ENCODE measurements at regions not wholly inside any gene's neighbourhood (a gene's known extent, or its start where the extent isn't known, plus 50 kb on each side); places are given as distances from the start of the nearest gene placed in this dataset.

GRCh38 chr18:41499345-41499744, 455.7 kb upstream of the PIK3C3 start:
- no peaks in the 10 kb centered on the region for H3K9me3 ChIP-seq (ENCODE audit: insufficient read depth in 2 of 2, low read depth in 1 of 2, low read length in 1 of 2)
- WGBS, 2 experiments (ENCODE audit: extremely low coverage in 1 of 2, insufficient coverage in 1 of 2, insufficient read length in 1 of 2, insufficient replicate concordance in 2 of 2, low coverage in 1 of 2, low lambda C conversion rate in 2 of 2, missing lambda C conversion rate in 1 of 2) = 100% methylated on average over 1 of the region's 1 CpG; no CpG with 5 or more reads in 1 of the 2 experiments
- H4K8ac ChIP-seq (ENCODE audit: extremely low read depth, insufficient read depth, low read length) = no peak overlapping the region
- no peak overlapping the region for H3K18ac ChIP-seq (ENCODE audit: extremely low read depth, low read length)
- no peaks in the 10 kb centered on the region for H3K79me2 ChIP-seq (ENCODE audit: control insufficient read depth in 1 of 2, insufficient read depth in 2 of 2, low read length in 2 of 2)
- H2BK15ac ChIP-seq (ENCODE audit: low read length) = no peak overlapping the region
- H3K23ac ChIP-seq (ENCODE audit: insufficient read length) = no peak overlapping the region
- ChIA-PET CTCF (ENCODE audit: partially characterized antibody) (interaction anchor here (0.6 kb wide), 1 partner anchor 15 kb away, joined by 3 read pairs; no protein-coding TSS in a partner anchor), POLR2A (ENCODE audit: partially characterized antibody) (no interaction called here)
- H2AK5ac ChIP-seq (ENCODE audit: low read depth, low read length) = no peak overlapping the region
- no peak overlapping the region for H2BK120ac ChIP-seq (replicated peaks; ENCODE audit: low read depth, low read length)
- H3K14ac ChIP-seq (ENCODE audit: insufficient read length) = no peak overlapping the region
- H3K36me3 ChIP-seq (ENCODE audit: control insufficient read depth in 2 of 4, insufficient read depth in 4 of 4, low read length in 3 of 4) = no peaks in the 10 kb centered on the region
- FAIRE-seq (no peak), DNase-seq (ENCODE audit: low read depth in 1 of 2, low spot score in 2 of 2) (no peak)
- H3K56ac ChIP-seq (replicated peaks; ENCODE audit: insufficient read length, low read depth, low read length) = no peak overlapping the region
- no peak overlapping the region for H4K91ac ChIP-seq (replicated peaks; ENCODE audit: insufficient read length, low read length)
- no peaks in the 10 kb centered on the region for H3K27me3 ChIP-seq (replicated peaks in 1 of 4; ENCODE audit: control insufficient read depth in 3 of 4, extremely low read depth in 1 of 4, insufficient read depth in 3 of 4, low read length in 3 of 4)
- no peak overlapping the region for H3K9ac ChIP-seq (replicated peaks in 1 of 4; ENCODE audit: extremely low read depth in 1 of 4, low read depth in 3 of 4, low read length in 3 of 4)
- no peak overlapping the region for H2BK12ac ChIP-seq (ENCODE audit: low read depth, low read length)
- no peaks in the 10 kb centered on the region for H4K20me1 ChIP-seq (replicated peaks in 1 of 2; ENCODE audit: control insufficient read depth in 1 of 2, insufficient read depth in 2 of 2, low read length in 2 of 2)
- H2AFZ ChIP-seq (ENCODE audit: low read length) = no peak overlapping the region
- no peak overlapping the region for H3K4me3 ChIP-seq (ENCODE audit: extremely low read depth in 1 of 4, insufficient read depth in 2 of 4, low read depth in 3 of 4, low read length in 4 of 4)
- H3K4ac ChIP-seq (replicated peaks; ENCODE audit: insufficient read length, low read depth, low read length) = no peak overlapping the region
- H3K4me1 ChIP-seq (replicated peaks in 1 of 4; ENCODE audit: control insufficient read depth in 3 of 4, insufficient read depth in 4 of 4, low read length in 3 of 4) = no peaks in the 10 kb centered on the region
- H3K79me1 ChIP-seq (ENCODE audit: low read depth, low read length) = no peaks in the 10 kb centered on the region
- no peaks in the 10 kb centered on the region for H3K23me2 ChIP-seq (ENCODE audit: low read depth, low read length)
- H3K4me2 ChIP-seq (ENCODE audit: insufficient read depth in 1 of 2, low read depth in 2 of 2, low read length in 2 of 2) = no peak overlapping the region
- TF ChIP-seq EGR1 (IDR thresholded peaks at IDR 0.05; ENCODE audit: borderline replicate concordance, low read depth, low read length) (no peak), MAX (IDR thresholded peaks at IDR 0.05) (no peak), SUZ12 (IDR thresholded peaks at IDR 0.05; ENCODE audit: low read length) (no peak), RFX5 (IDR thresholded peaks at IDR 0.05; ENCODE audit: borderline replicate concordance, low read depth, low read length) (no peak), CTCF (IDR thresholded peaks at IDR 0.05; ENCODE audit: control extremely low read depth in 1 of 3, insufficient read depth in 1 of 3, low read depth in 1 of 3, low read length in 3 of 3) (no peak), YY1 (IDR thresholded peaks at IDR 0.05; ENCODE audit: low read depth, low read length) (no peak), ATF2 (IDR thresholded peaks at IDR 0.05; ENCODE audit: low read length) (no peak)
- H3K27ac ChIP-seq (ENCODE audit: low read depth, low read length) = no peak overlapping the region
- H2BK5ac ChIP-seq (ENCODE audit: low read depth, low read length) = no peak overlapping the region
- no peak overlapping the region for H2BK20ac ChIP-seq (ENCODE audit: low read length)
- H4K5ac ChIP-seq (ENCODE audit: insufficient read length, low read depth, low read length) = no peak overlapping the region

Data from H1 (cell line).